OCI-LY7 (cell line): ENCODE measurements at regions not wholly inside any gene's neighbourhood (a gene's known extent, or its start where the extent isn't known, plus 50 kb on each side); places are given as distances from the start of the nearest gene placed in this dataset.

ENCODE experiments used
- BruUV-seq: library from RNA; stranded (reverse); fragments of 400-500 nt; replicated peaks from 2 replicates; lab custom pipeline; 2021; lab: Mats Ljungman, UMichigan
- CTCF ChIA-PET: fragments of 300-600 bp; sonication (Branson Sonifier 250); formaldehyde crosslinking; loops from one replicate; lab custom pipeline; 2022; ENCODE audit warnings: antibody characterized with exemption; ENCODE audit not compliant: unreplicated experiment; lab: Charles Lee
- POLR2A ChIA-PET: fragments of 300-600 bp; sonication (Branson Sonifier 250); formaldehyde crosslinking; loops from one replicate; lab custom pipeline; 2022; ENCODE audit warnings: antibody characterized with exemption; lab: Charles Lee
- DNase-seq: peaks from one replicate; pipeline ENCODE4 v3.0.0-alpha.2; 2015; ENCODE audit warnings: low spot score
- H2AFZ ChIP-seq: fragments of 200-600 bp; sonication (generic), shearing (Covaris generic); 2 replicates; pipeline ENCODE4 v1.6.1; 2014; ENCODE audit warnings: mild to moderate bottlenecking, antibody characterized with exemption, low read length, moderate library complexity
- H3K27ac ChIP-seq: fragments of 200-600 bp; sonication (generic); 2 replicates; pipeline ENCODE4 v1.5.1; 2014; ENCODE audit warnings: mixed run types, low read depth, mild to moderate bottlenecking, moderate library complexity, low read length, inconsistent platforms; ENCODE audit not compliant: poor library complexity, severe bottlenecking
- H3K36me3 ChIP-seq: fragments of 200-600 bp; sonication (generic); 2 replicates; pipeline ENCODE4 v1.6.1; 2014; ENCODE audit warnings: mild to moderate bottlenecking, antibody characterized with exemption, low read length, moderate library complexity, mixed read lengths; ENCODE audit not compliant: insufficient read depth
- H3K4me1 ChIP-seq: fragments of 200-600 bp; sonication (generic); 2 replicates; pipeline ENCODE4 v1.5.1; 2014; ENCODE audit warnings: mild to moderate bottlenecking, low read length; ENCODE audit not compliant: insufficient read depth, poor library complexity, severe bottlenecking
- H3K4me2 ChIP-seq: fragments of 200-600 bp; sonication (generic); 2 replicates; pipeline ENCODE4 v1.6.1; 2014; ENCODE audit warnings: mild to moderate bottlenecking, low read length
- H3K4me3 ChIP-seq: fragments of 200-600 bp; sonication (generic); 2 replicates; pipeline ENCODE4 v1.5.1; 2014; ENCODE audit warnings: mild to moderate bottlenecking, low read depth, low read length; ENCODE audit not compliant: poor library complexity, severe bottlenecking
- H3K79me2 ChIP-seq: fragments of 200-600 bp; sonication (generic); 2 replicates; pipeline ENCODE4 v1.6.1; 2016; ENCODE audit warnings: low read depth, mild to moderate bottlenecking, low read length, moderate library complexity, mixed read lengths; ENCODE audit not compliant: insufficient read depth
- H3K9me2 ChIP-seq: fragments of 200-600 bp; sonication (generic); 2 replicates; pipeline ENCODE4 v1.6.1; 2016; ENCODE audit warnings: mild to moderate bottlenecking, low read length, mixed read lengths; ENCODE audit not compliant: insufficient read depth
- H3K9me3 ChIP-seq: fragments of 200-600 bp; sonication (generic); 2 replicates; pipeline ENCODE4 v1.6.1; 2014; ENCODE audit warnings: mild to moderate bottlenecking, mixed run types, low read length, mixed read lengths
- H4K20me1 ChIP-seq: fragments of 200-600 bp; sonication (generic); 2 replicates; pipeline ENCODE4 v1.6.1; 2014; ENCODE audit warnings: mild to moderate bottlenecking, antibody characterized with exemption, low read length, moderate library complexity, mixed read lengths; ENCODE audit not compliant: insufficient read depth
- EZH2phosphoT487 ChIP-seq: fragments of 200-600 bp; sonication (generic); IDR thresholded peaks from 2 replicates; pipeline ENCODE4 v1.6.1; 2018; ENCODE audit warnings: low read depth, borderline replicate concordance, mild to moderate bottlenecking, mixed run types, antibody characterized with exemption, low read length, moderate library complexity, mixed read lengths
- intact Hi-C: fragments of 100-400 bp; cut with micrococcal nuclease; formaldehyde crosslinking; loops from one replicate; pipeline ENCODE4 v1.10.0; 2022; ENCODE audit not compliant: unreplicated experiment
- TF ChIP-seq, protein P1 (sequence below): fragments of 200-600 bp; sonication (generic); conservative IDR thresholded peaks from 2 replicates; pipeline ENCODE4 v1.5.1; 2014; ENCODE audit warnings: mild to moderate bottlenecking, antibody characterized with exemption, low read length, moderate library complexity, mixed read lengths

DNA sequence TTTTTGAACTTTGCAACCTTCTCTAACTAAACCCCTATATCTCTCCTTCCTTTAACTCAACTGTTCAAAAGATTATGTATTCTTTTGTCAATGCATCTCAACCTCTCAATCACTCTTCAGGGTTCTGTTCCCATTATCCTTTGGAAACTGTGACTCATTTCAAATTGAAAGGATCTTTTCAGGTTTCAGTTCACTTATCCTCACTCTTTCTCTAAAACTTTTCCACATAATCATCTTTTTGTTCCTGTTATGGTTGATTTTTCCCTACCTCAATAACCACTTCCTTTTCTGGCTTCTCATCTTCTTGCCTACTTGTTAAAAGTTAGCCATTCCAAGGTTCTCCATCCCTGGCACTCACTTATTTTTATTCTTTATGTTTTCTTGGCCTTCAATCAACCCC, 56.2 kb upstream of the NUF2 start:
- POLR2A ChIA-PET, result no interaction called here
- no peaks in the 10 kb centered on the region for H3K9me3 ChIP-seq
- H3K79me2 ChIP-seq, result no peaks in the 10 kb centered on the region
- no peak overlapping the region for H2AFZ ChIP-seq
- H4K20me1 ChIP-seq, result no peaks in the 10 kb centered on the region
- H3K4me2 ChIP-seq, result no peak overlapping the region
- DNase-seq, result no peak
- no TSS peak for BruUV-seq
- intact Hi-C loops, result no loop called here
- H3K9me2 ChIP-seq, result no peaks in the 10 kb centered on the region
- H3K36me3 ChIP-seq, result no peaks in the 10 kb centered on the region
- no peak overlapping the region for H3K4me3 ChIP-seq
- no peak for TF ChIP-seq EZH2phosphoT487
- TF ChIP-seq, protein P1, sequence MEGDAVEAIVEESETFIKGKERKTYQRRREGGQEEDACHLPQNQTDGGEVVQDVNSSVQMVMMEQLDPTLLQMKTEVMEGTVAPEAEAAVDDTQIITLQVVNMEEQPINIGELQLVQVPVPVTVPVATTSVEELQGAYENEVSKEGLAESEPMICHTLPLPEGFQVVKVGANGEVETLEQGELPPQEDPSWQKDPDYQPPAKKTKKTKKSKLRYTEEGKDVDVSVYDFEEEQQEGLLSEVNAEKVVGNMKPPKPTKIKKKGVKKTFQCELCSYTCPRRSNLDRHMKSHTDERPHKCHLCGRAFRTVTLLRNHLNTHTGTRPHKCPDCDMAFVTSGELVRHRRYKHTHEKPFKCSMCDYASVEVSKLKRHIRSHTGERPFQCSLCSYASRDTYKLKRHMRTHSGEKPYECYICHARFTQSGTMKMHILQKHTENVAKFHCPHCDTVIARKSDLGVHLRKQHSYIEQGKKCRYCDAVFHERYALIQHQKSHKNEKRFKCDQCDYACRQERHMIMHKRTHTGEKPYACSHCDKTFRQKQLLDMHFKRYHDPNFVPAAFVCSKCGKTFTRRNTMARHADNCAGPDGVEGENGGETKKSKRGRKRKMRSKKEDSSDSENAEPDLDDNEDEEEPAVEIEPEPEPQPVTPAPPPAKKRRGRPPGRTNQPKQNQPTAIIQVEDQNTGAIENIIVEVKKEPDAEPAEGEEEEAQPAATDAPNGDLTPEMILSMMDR, result no peak
- H3K4me1 ChIP-seq, result no peaks in the 10 kb centered on the region
- H3K27ac ChIP-seq, result no peak overlapping the region
- CTCF ChIA-PET, result no interaction called here

DNA sequence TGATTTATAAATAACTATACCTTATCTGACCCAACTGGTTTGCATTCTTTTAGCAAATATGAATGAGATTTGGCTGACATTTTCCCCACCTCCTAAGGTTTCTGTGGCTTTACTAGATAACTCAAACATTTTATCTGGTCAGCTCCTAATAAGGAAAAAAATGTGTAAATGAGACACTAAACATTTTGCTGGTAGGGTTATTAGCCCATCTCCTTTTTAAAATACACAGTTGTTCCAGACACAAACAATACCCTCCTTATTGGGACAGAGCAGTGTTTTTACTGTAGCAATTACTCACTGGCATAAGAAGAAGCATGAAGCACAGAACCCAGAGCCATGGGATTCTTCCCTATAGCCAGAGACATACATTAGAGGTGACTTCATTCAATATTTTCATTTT, 53.8 kb upstream of the NUF2 start:
- Histone ChIP-seq H3K4me1 (no peaks in the 10 kb centered on the region), H4K20me1 (no peaks in the 10 kb centered on the region), H3K9me3 (no peaks in the 10 kb centered on the region), H3K4me3 (no peak overlapping the region), H3K9me2 (no peaks in the 10 kb centered on the region), H3K36me3 (no peaks in the 10 kb centered on the region), H2AFZ (no peak overlapping the region), H3K4me2 (no peak overlapping the region), H3K79me2 (no peaks in the 10 kb centered on the region), H3K27ac (no peak overlapping the region)
- no peak for DNase-seq
- CTCF ChIA-PET, result no interaction called here
- intact Hi-C loops, result no loop called here
- TF ChIP-seq EZH2phosphoT487, result no peak
- TF ChIP-seq, protein P1, result no peak
- POLR2A ChIA-PET, result no interaction called here
- BruUV-seq, result no TSS peak

DNA sequence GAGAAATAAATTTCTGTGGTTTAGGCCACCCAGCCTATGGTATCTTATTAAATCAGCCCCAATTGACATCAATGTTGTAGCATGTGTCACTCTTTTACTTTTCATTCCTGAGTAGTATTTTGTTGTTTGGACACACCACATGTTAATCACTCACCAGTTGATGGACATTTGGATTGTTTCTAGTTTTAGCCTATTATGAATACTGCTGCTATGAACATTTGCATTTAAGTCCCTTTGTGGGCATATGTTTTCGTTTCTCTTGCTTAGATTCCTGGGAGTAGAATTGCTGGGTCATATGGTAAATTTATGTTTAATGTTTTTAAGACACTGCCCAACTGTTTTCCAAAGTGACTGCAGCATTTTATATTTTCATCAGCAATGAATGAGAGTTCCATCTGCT, 50.2 kb upstream of the NUF2 start:
- DNase-seq, result no peak
- intact Hi-C loops, result no loop called here
- Histone ChIP-seq H3K9me3 (no peaks in the 10 kb centered on the region), H3K9me2 (no peaks in the 10 kb centered on the region), H3K4me3 (no peak overlapping the region), H3K4me1 (no peaks in the 10 kb centered on the region), H2AFZ (no peak overlapping the region), H3K79me2 (no peaks in the 10 kb centered on the region), H3K4me2 (no peak overlapping the region), H3K27ac (no peak overlapping the region), H3K36me3 (no peaks in the 10 kb centered on the region), H4K20me1 (no peaks in the 10 kb centered on the region)
- ChIA-PET CTCF (no interaction called here), POLR2A (no interaction called here)
- TF ChIP-seq EZH2phosphoT487, result no peak
- BruUV-seq, result no TSS peak
